PFSK-1 (cell line): ENCODE measurements at regions not wholly inside any gene's neighbourhood (a gene's known extent, or its start where the extent isn't known, plus 50 kb on each side); places are given as distances from the start of the nearest gene placed in this dataset.

Source experiments
- FOXP2 ChIP-seq: optimal IDR thresholded peaks from 2 replicates; pipeline ENCODE3; 2011; ENCODE audit warnings: borderline replicate concordance, control low read depth, inconsistent platforms; ENCODE audit not compliant: insufficient read depth; ENCODE audit errors: extremely low read length, extremely low read depth
- TAF1 ChIP-seq: IDR thresholded peaks from 2 replicates; pipeline ENCODE4 v1.6.1; 2012; ENCODE audit warnings: low read length, control low read depth, borderline replicate concordance; ENCODE audit not compliant: insufficient read depth
- TF ChIP-seq, protein P1 (sequence below), 2 experiments: IDR thresholded peaks; 2 replicates each; pipeline versions ENCODE4 v1.6.1 to v1.8.0; 2011 to 2012; ENCODE audit warnings: low read depth in 2 of 2, low read length in 2 of 2, control low read depth in 1 of 2, inconsistent platforms in 1 of 2, mild to moderate bottlenecking in 1 of 2, moderate library complexity in 1 of 2; ENCODE audit not compliant: insufficient read depth in 1 of 2

DNA sequence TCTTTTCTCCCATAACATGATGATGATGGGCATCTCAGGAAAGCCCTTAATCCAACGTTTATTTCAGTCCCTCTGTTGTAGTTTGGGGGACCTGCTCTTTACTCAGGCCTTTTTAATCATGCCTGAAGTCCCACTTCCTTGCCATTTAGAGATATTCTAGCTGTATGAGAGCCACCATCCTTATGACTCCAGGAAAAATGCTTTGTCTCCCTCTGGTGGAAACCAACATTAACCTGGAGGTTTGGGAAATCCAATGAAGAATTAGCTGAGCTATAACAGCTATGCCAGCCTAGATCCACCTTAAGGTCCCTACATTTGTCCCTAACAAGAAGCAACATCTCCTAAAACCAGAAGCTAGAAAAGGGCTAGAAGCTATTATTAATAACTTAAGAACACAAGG lies 1399.1 kb downstream of the LRFN5 start:
- TF ChIP-seq TAF1 (no peak), FOXP2 (no peak)
- TF ChIP-seq, protein P1, sequence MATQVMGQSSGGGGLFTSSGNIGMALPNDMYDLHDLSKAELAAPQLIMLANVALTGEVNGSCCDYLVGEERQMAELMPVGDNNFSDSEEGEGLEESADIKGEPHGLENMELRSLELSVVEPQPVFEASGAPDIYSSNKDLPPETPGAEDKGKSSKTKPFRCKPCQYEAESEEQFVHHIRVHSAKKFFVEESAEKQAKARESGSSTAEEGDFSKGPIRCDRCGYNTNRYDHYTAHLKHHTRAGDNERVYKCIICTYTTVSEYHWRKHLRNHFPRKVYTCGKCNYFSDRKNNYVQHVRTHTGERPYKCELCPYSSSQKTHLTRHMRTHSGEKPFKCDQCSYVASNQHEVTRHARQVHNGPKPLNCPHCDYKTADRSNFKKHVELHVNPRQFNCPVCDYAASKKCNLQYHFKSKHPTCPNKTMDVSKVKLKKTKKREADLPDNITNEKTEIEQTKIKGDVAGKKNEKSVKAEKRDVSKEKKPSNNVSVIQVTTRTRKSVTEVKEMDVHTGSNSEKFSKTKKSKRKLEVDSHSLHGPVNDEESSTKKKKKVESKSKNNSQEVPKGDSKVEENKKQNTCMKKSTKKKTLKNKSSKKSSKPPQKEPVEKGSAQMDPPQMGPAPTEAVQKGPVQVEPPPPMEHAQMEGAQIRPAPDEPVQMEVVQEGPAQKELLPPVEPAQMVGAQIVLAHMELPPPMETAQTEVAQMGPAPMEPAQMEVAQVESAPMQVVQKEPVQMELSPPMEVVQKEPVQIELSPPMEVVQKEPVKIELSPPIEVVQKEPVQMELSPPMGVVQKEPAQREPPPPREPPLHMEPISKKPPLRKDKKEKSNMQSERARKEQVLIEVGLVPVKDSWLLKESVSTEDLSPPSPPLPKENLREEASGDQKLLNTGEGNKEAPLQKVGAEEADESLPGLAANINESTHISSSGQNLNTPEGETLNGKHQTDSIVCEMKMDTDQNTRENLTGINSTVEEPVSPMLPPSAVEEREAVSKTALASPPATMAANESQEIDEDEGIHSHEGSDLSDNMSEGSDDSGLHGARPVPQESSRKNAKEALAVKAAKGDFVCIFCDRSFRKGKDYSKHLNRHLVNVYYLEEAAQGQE (IDR thresholded peaks at IDR 0.05; ENCODE audit: insufficient read depth in 1 of 2, low read depth in 2 of 2, low read length in 2 of 2): no peak
